Esophagus muscularis mucosa (tissue), 4 donors: ENCODE measurements at regions not wholly inside any gene's neighbourhood (a gene's known extent, or its start where the extent isn't known, plus 50 kb on each side); places are given as distances from the start of the nearest gene placed in this dataset.

Experiments used
- CTCF ChIP-seq, 3 experiments: fragments of 200-600 bp in 2 of 3; fragments of 450-650 bp in 1 of 3; sonication (generic) in 2 of 3; IDR thresholded peaks; one replicate each; pipeline ENCODE4 v1.5.1; 2017 to 2019; ENCODE audit warnings: antibody characterized with exemption in 3 of 3, mild to moderate bottlenecking in 2 of 3, moderate library complexity in 1 of 3
- EP300 ChIP-seq: sonication (generic); formaldehyde crosslinking; IDR thresholded peaks from one replicate; pipeline ENCODE4 v1.6.1; 2017; ENCODE audit warnings: antibody characterized with exemption
- POLR2A ChIP-seq: fragments of 450-650 bp; IDR thresholded peaks from one replicate; pipeline ENCODE4 v1.6.1; 2017; ENCODE audit warnings: antibody characterized with exemption, moderate library complexity, mild to moderate bottlenecking, low read depth
- POLR2AphosphoS5 ChIP-seq, 2 donors: sonication (generic); formaldehyde crosslinking; IDR thresholded peaks; one replicate each; pipeline ENCODE4 v1.6.1; 2017; ENCODE audit warnings: antibody characterized with exemption in 2 of 2

DNA sequence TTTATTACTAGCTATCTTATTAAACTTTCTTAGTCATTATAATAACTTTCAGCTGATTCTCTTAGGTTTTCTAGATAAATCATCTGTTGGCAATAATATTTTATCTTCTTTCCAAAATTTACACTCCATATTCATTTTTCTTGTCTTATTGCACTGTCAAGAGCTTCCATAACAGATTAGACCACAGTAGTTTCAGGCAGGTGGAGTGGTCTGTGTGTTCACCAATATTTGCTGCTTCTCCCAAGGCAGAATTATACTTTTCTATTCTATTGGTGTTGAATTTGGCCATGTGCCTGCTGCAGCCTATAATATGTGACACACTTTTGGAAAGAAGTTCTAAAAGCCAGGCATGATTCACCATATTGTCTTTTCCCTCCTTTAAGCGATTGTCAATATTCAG is 422.8 kb downstream of the GATA3 start:
- TF ChIP-seq CTCF (IDR thresholded peaks at IDR 0.05) (no peak), POLR2A (no peak), EP300 (no peak), POLR2AphosphoS5 (IDR thresholded peaks at IDR 0.05) (no peak)
